GM21717 (cell line): ENCODE measurements at regions not wholly inside any gene's neighbourhood (a gene's known extent, or its start where the extent isn't known, plus 50 kb on each side); places are given as distances from the start of the nearest gene placed in this dataset.
A peak's percentile ranks its signal among the peaks of the same experiment; 100 is the strongest.
"Not testable (repeated sequence)": the region's sequence is repeated elsewhere in the genome, so short reads cannot be mapped to it uniquely, and the experiment has no call there.

Experiments
- ATAC-seq: cut with Tn5 transposase; IDR thresholded peaks from one replicate; pipeline ENCODE4 v1.9.1; 2021; ENCODE audit warnings: mild to moderate bottlenecking, moderate library complexity; ENCODE audit not compliant: unreplicated experiment

DNA sequence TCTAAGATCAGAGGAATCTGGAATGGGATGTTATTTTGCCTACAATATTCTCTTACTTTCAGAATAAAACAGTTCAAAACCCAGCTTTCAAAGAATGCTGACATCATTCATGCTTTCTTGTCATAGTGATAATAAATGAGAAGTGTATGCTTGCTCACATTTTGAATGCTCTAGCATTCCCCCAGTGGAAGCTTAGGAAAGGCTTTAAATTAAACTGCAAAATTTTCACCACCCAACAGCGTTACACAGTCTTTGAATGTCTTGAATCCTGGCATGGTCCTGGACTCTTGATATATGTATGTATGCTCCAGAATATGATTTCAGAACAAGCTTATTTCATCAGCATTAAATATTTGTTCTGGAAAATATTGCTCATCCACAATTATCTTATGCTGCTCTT lies 964.3 kb upstream of the NUDT12 start:
- no peak for ATAC-seq

DNA sequence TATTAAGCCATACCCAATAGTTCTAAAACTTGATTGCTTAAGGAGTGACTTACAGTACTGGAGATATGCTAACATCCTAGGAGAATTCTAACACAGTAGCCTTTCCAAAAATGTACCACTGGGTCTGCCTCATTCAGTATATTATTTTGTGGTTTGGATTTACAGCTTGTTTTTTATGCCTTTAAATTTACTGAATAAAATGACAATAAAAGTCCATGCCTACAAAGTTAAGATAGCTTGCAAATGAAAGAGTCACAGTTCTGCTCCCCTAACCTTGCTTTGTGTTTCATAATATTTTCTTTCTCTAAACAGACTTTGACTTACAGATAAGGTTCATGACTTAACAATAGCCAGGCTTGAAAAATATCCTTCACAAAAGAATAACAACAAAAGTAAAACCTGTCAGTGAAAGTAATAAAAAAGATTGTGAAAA lies 951.1 kb upstream of the NUDT12 start:
- ATAC-seq, result no peak

DNA sequence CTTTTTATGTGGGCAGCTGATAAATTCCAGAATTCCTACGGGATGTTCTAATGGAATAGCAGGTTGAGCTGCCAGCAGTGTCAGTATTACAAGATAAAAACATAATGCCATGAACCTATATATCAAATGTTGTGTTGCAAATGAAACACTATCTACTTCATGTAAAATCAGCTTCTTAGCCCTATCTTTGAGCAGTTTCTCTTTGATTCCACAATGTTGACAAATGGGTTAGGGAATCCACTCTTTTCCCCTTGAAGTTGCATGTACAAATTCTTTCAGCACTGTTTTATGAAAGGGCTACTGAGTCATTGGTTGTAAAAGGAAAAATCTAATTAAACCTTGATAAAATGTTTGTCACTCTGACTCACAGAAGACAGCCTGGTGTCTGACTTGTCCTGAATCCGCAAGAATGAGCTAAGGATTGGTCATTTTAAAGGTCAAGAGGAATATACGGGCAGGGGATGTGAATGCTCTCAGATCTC lies 950.6 kb upstream of the NUDT12 start:
- no peak for ATAC-seq

DNA sequence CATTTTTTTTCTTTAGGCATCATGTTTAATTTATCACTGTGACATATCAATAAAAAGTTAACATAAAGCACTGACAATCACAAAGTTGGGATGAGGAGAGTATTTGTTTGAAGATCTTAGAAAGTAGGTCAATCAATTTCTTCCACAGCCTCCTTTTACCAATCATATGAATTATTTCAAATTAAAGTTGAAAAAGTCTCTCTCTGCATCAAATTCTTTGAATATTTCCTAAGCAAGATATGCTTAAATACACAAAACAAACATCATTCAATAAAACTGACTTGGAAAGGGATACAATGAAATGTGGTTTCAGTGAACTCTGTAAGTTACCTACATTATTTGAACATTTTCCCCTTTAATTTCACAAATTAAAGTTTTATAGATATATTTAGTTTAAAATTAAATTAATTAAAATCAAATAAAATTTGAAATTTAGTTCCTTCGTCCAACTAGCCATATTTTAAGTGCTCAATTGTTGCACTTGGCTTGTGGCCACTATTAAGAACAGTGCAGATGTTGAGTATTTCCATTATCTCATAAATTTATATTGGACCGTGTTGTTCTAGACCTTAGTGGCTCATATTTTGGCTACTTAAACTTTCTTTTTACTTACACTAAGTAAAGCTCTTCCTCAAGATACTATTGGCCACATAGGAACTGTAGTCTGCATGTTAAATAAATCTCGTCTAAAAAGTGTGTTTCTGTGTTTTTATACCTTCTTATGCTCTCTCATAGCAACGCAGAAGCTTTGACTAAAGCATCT lies 949.7 kb upstream of the NUDT12 start:
- no peak for ATAC-seq

DNA sequence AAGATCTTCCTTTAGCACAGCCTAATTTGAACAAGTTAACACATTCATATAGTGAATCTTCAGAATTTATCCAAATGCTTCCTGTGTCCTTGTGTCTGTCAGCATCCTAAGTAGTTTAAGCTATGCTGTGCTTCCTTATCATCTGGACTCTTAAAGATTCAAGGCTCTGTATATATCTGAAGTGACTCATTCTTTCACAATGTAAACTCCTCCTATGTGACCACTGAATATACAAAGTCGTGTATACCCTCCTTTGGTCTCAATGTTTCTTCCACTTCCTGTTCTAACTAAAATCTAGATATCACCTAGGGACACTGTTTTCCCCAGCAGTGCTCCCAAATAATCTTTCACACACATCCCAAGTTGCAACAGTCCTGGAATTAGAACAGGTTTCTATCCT lies 935.7 kb upstream of the NUDT12 start:
- ATAC-seq, result no peak

DNA sequence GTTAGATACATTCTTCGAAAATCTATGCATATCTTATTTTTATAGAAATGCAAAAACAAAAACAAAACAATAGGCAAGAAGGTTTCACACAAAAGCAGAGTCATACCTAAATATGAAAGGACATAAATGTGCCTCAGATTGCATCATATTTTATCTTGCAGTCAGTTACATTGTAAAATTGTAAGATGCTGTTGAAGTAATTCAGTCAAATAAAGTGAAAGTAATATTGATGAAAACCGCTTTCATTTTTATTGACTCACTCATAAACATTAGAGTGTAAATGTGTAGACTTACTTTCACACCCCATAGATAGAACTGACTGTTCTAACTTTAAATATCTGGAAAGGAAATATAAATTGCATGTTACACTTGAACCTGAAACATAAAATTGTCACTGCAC lies 931.5 kb upstream of the NUDT12 start:
- ATAC-seq, result no peak

DNA sequence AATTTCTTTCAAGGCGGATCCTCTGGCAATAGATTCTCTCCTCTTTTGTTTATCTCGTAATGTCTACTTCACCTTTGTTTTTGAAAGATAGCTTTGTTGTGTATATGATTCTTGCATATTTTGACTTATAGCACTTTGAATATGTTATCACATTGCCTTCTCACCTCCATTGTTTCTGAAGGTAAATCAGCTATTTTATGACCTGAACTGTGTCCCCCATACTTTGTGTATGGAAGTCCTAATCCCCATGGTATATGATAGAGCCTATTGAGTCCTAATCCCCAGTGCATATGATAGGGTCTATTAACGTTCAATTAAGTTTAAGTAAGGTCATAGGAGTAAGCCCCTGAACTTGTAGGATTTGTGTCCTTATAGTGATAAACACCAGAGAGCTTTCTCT lies 910.2 kb upstream of the NUDT12 start:
- no peak for ATAC-seq

DNA sequence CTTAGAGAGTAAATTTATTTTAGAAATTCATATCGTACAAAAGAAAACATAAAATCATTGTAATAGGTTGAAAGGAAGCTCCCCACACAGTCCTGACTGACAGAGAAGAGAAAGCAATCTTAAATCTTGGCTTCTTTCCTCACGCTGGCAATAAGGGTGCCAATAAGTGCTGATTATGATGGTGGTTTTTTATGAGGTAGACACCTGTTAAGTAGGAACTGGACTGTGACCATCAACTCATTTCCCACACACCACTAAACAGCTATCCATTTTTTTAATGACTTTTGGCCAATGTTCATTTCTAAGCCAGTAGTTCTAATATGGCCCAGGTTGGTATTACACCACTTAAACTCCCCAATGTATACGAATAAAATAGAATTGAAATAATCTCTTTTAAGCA lies 893.5 kb upstream of the NUDT12 start:
- no peak for ATAC-seq

DNA sequence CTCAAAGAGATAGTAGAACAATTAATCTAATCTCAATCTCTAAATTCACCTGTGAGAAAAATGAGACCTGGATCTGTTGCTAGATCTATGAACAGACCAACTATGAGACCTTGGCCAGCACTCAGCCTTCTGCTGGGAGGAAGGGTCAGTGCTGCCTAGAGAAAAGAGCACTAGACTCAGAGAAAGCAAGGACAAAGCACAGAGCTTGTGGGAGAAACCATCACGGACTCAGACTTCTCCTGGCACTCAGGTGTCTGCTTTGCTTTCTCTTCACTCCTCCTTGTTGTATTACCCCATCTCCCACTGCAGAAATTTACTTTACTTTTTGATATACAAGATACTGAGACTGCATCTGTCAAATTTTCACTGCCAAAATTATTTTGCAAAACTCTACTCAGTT lies 890.0 kb upstream of the NUDT12 start:
- no peak for ATAC-seq

DNA sequence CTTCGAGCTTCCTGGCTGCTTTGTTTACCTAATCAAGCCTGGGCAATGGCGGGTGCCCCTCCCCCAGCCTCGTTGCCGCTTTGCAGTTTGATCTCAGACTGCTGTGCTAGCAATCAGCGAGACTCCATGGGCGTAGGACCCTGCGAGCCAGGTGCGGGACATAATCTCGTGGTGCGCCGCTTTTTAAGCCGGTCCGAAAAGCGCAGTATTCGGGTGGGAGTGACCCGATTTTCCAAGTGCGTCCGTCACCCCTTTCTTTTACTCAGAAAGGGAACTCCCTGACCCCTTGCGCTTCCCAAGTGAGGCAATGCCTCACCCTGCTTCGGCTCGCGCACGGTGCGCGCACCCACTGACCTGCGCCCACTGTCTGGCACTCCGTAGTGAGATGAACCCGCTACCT lies 889.3 kb upstream of the NUDT12 start:
- not testable (repeated sequence) for ATAC-seq

DNA sequence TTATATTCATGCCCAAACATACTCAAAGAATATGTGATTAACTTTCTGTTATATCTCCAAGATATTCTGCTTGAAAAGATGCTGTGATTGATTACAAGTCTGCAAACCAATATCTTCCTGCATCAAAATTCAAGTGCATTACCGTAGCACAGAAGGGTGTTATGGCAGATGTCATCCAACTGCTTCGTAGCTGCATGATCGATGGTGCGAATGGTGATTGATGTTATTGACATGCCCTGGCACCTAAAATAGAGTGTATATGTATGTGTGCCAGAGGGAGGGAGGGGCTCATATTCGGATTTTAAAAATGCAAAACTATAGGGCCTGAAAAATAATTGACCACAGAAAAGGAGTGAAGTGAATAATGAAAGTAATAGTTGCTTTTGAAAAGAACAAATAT lies 882.1 kb upstream of the NUDT12 start:
- no peak for ATAC-seq

DNA sequence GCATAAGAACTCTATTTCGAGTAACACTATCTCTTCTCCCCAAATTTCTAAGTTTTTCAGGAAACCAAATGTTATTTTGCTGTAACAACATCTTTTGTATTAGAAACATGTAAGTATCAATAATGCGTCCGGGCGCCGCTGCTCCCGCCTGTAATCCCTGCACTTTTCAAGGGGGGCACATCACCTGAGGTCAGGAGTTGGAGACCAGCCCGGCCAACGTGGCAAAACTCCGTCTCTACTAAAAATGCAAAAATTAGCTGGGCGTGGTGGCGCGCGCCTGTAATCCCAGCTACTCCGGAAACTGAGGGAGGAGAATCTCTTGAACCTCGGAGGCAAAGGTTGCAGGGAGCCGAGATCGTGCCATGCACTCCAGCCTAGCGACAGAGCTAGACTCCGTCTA lies 881.1 kb upstream of the NUDT12 start:
- ATAC-seq, result no peak

DNA sequence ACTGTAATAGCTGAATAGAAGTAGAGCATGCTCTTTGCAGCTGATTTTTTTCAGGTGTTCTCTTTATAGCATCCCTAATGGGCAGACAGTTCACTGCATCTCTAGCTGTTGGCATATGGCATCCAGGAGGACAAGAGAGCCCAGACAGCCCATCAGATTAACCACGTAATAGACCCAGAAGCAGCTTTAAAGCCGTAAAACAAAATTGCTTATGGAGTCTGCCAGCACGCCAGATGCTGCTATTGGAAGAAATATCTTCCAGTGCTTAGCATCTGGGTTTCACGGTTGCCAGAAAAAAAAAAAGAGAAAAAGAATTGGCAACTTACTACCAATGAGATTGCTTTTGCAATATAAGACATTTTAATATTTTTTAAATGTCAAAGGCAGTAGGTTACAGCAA lies 869.4 kb upstream of the NUDT12 start:
- ATAC-seq, result no peak

DNA sequence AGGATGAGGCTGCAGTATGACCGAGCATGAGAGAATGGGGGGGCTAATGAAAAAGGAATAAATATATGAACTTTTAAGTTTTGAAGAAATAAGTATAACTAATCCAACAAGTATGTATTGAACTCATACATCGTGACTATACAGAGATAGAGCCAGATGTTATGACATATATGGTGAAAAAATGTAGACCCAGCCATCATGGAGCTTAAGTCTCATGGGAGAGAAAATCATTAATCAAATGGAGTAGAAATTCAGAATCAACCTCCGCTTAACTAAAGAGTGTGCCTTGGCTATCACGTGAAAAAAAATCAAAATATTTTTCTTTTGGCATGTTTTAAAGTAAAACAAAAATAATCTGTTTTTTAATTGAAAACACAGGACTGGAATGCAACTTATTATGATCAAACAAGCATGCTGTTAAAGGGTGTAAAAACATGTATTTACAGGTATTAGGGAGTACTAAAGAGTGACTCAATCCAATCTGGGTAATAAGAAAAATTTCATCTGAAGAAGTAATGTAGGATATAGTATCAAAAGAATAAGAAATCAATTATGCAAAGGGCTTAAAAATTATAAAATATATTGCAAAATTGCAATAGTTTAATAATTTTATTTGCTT lies 868.5 kb upstream of the NUDT12 start:
- ATAC-seq, result no peak

DNA sequence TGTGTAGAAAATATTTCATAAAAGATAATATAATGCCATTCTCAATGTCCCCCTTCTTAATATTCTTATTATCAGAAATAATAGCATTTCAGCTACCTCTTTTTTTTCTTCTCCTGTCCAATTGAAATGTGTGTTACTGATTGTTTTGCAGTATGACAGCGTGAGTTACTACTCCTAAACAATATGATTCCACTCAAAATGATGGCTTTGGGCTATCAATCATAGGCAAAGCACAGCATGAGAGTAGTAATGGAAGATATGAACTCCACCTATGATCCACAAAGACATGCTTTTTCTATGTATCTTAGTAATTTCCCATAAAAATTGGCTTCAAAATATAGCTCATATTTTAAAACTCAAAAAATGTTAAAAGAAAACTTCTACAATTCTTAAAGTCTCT lies 867.3 kb upstream of the NUDT12 start:
- ATAC-seq, result no peak

DNA sequence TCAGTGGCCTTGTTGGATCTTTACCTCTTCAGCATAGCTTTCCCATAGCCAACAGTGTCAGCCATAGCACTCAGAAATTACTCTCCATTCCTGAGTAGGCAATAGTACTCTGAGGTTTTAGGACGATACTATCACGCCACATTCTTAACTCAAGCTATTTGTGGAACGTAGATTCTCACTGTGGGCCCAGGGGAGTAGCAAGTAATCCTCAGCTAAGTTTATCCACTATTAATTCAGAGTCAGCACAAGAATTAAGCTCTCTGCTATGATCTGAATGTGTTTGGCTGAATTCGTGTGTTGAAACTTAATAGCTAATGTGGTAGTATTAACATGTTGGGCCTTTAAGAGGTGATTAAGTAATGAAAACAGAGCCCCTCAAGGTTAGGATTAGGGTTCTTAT lies 858.8 kb upstream of the NUDT12 start:
- ATAC-seq, result no peak

DNA sequence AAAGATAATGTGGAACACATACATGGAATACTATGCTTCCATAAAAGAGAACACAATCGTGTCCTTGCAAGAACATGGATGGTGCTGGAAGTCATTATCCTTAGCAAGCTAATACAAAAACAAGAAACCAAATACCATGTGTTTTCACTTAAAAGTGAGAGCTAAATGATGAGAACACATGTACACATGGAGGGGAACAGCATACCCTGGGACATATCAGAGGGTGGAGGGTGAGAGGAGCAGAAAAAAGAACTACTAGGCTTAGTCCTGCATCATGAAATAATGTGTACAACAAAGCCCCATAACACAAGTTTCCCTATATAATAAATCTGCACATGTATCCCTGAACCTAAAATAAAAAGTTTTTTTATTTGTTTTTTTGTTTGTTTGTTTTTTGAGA lies 855.5 kb upstream of the NUDT12 start:
- no peak for ATAC-seq

DNA sequence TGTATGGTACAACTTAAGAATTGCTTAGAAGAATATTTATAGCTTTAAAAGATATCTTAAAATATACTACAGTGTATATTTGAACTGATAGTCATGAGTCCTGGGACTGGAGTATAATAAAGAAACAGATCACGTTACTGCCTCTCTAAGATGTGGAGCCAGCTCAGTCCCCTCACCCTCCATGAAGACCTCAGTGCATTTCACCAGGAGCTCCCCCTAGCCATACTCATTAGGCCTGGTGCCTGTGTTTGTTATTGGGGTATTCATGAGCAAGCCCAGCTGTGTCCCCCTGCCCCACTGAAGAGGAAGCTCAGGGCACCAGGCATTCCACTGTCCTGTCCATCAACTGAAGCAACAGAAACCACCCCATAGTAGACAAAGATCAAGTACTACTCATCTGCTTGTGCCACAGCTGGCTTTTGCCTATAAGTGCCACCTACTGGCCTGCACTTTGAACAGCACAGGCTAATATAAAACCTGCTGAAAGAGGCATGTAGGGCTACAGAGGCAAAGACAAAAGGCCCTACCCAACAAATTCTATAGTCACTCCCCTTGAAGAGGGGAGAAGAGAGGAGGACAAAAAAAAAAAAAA lies 850.2 kb upstream of the NUDT12 start:
- peak; percentile 92 for ATAC-seq

DNA sequence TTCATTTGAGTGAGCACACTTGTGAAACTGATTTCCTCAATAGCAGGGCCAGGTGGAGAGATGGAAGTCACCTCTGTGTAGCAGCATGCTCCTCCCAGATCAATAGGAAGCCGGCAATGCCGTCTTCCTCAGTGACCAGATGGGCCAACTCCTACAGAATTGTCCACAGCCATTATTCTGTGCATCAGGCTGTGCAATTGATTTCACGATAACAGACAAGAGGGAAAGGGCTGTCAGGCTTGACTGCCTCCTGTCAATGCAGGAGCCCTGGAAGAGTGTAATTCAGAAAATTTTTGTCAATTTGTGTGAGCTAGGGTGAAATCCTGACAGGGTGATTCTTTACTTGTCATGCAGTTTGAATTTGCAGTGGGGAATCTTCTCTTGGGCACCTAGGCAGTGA lies 838.4 kb upstream of the NUDT12 start:
- no peak for ATAC-seq

DNA sequence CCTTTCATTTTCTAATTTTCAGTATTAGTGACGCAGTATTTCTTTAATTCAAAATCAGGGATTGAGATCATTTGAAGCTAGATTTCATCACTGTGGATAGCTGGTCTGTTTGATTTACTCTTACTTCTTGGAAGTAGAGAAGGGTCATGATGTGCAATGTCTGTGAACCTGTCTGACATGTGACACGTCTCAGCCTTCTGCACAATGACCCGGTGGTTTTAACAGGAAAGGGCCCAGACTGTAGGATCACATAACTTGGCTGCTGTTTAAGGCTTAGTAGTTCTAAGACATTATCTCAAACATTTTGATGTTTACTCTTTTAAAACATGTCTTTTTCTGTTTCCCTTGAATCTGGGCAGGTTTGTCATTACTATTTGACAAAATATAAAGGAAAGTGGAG lies 823.3 kb upstream of the NUDT12 start:
- no peak for ATAC-seq

DNA sequence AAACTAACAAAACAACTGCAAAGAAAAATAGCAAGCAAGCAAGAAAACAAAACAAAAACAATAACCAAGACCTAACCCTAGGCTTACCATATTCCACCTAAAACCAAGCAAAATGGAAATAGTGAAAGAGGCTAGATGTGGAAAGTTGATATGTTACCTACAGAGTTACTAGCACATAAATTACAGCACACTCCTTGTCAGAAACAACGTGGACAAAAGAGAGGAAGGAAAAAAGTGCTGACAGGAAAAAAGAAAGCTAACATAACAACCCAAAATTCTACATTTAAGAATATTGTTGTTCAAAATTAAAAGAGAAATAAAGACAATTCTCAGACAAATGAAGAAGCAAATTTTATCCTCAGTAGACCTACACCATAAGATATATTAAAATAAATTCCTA lies 812.8 kb upstream of the NUDT12 start:
- ATAC-seq, result no peak

DNA sequence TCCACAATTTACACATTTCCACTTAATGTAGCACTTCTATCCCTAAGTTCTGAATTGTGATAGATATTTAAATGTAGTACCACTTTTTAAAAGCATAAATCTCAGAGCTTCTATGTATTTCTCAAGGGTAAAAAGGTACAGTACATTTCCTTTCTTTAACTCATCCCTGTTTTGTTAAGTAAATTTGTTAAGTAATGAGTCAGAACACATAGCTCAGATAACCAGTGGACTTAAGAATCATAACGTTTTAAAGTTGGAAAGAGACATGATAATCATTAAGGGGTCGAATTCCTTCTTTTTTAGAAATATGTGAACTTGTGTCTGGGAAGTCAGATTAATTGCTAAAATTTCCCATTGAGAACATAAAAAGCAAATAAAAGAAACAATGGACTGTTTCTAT lies 810.2 kb upstream of the NUDT12 start:
- no peak for ATAC-seq
